Activated CD8-positive, alpha-beta T cell treated with anti-CD3 and anti-CD28 coated beads for 36 hours (primary cell): ENCODE measurements at regions not wholly inside any gene's neighbourhood (a gene's known extent, or its start where the extent isn't known, plus 50 kb on each side); places are given as distances from the start of the nearest gene placed in this dataset.

Experiments
- ATAC-seq: fragments of 200-7000 bp; cut with Tn5 transposase; one replicate; pipeline ENCODE4 v1.10.0; 2021; ENCODE audit warnings: mild to moderate bottlenecking, moderate library complexity
- CTCF ChIA-PET: fragments of 350-600 bp; sonication (Branson Sonifier 250); formaldehyde crosslinking; loops from one replicate; lab custom pipeline; 2021; ENCODE audit warnings: antibody characterized with exemption; lab: Charles Lee
- POLR2A ChIA-PET: fragments of 350-600 bp; sonication (Branson Sonifier 250); formaldehyde crosslinking; loops from one replicate; lab custom pipeline; 2021; ENCODE audit warnings: antibody characterized with exemption; lab: Charles Lee
- DNase-seq: peaks from one replicate; pipeline ENCODE4 v3.0.0-alpha.2; 2020
- H3K27ac Mint-ChIP-seq: one replicate; pipeline ENCODE4 v1.8.0; 2021; ENCODE audit warnings: mild to moderate bottlenecking, mixed read lengths
- H3K27me3 Mint-ChIP-seq: one replicate; pipeline ENCODE4 v1.8.0; 2021; ENCODE audit warnings: mixed read lengths
- H3K36me3 Mint-ChIP-seq: one replicate; pipeline ENCODE4 v1.8.0; 2021; ENCODE audit warnings: low read depth, mixed read lengths
- H3K4me1 Mint-ChIP-seq: one replicate; pipeline ENCODE4 v1.8.0; 2021; ENCODE audit warnings: low read depth, mixed read lengths
- H3K4me3 Mint-ChIP-seq: one replicate; pipeline ENCODE4 v1.8.0; 2021; ENCODE audit warnings: mild to moderate bottlenecking, moderate library complexity, mixed read lengths
- H3K9me3 Mint-ChIP-seq: one replicate; pipeline ENCODE4 v1.8.0; 2021; ENCODE audit warnings: mixed read lengths
- CTCF ChIP-seq: fragments of 200-600 bp; IDR thresholded peaks from one replicate; pipeline ENCODE4 v1.8.0; 2022; ENCODE audit warnings: antibody characterized with exemption, mild to moderate bottlenecking
- intact Hi-C: fragments of 100-400 bp; cut with micrococcal nuclease; formaldehyde crosslinking; loops from one replicate; pipeline ENCODE4 v1.10.0; 2022

- DNase-seq (no peak), ATAC-seq (no peak)
- Mint-ChIP-seq H3K9me3 (no peaks in the 10 kb centered on the region), H3K27ac (no peak overlapping the region), H3K36me3 (no peaks in the 10 kb centered on the region), H3K4me1 (no peaks in the 10 kb centered on the region), H3K27me3 (peaks cover 4% of the 10 kb centered on the region), H3K4me3 (no peak overlapping the region)
- no peak for TF ChIP-seq CTCF
- ChIA-PET CTCF (no interaction called here), POLR2A (no interaction called here)
- intact Hi-C loops, result no loop called here
These were observed 130.4 kb upstream of the NTF3 start for GRCh38 chr12:5301539-5301938.

GRCh38 chr12:5305425-5305824 lies 126.5 kb upstream of the NTF3 start:
- POLR2A ChIA-PET, result no interaction called here

GRCh38 chr12:5305886-5306545 lies 125.9 kb upstream of the NTF3 start:
- DNase-seq (no peak), ATAC-seq (no peak)
- ChIA-PET CTCF (no interaction called here), POLR2A (no interaction called here)
- Mint-ChIP-seq H3K9me3 (no peaks in the 10 kb centered on the region), H3K4me3 (no peak overlapping the region), H3K4me1 (no peaks in the 10 kb centered on the region), H3K27ac (no peak overlapping the region), H3K27me3 (peaks cover 4% of the 10 kb centered on the region), H3K36me3 (no peaks in the 10 kb centered on the region)
- TF ChIP-seq CTCF, result no peak
- intact Hi-C loops, result no loop called here

More at GRCh38 chr12:5305425-5305824, 126.5 kb upstream of the NTF3 start:
- intact Hi-C loops, result no loop called here
- H3K36me3 Mint-ChIP-seq, result no peaks in the 10 kb centered on the region
- ATAC-seq (no peak), DNase-seq (no peak)
- H3K27ac Mint-ChIP-seq, result no peak overlapping the region
- TF ChIP-seq CTCF, result no peak
- H3K4me3 Mint-ChIP-seq, result no peak overlapping the region
- CTCF ChIA-PET, result no interaction called here
- peaks cover 4% of the 10 kb centered on the region for H3K27me3 Mint-ChIP-seq
- H3K4me1 Mint-ChIP-seq, result no peaks in the 10 kb centered on the region
- no peaks in the 10 kb centered on the region for H3K9me3 Mint-ChIP-seq

- no peak for TF ChIP-seq CTCF
- H3K9me3 Mint-ChIP-seq, result no peaks in the 10 kb centered on the region
- no peaks in the 10 kb centered on the region for H3K36me3 Mint-ChIP-seq
- H3K27ac Mint-ChIP-seq, result no peak overlapping the region
- no peak overlapping the region for H3K4me3 Mint-ChIP-seq
- intact Hi-C loops, result no loop called here
- CTCF ChIA-PET, result no interaction called here
- POLR2A ChIA-PET, result no interaction called here
- H3K4me1 Mint-ChIP-seq, result no peaks in the 10 kb centered on the region
- DNase-seq (no peak), ATAC-seq (no peak)
- peaks cover 1% of the 10 kb centered on the region for H3K27me3 Mint-ChIP-seq
These were observed 124.8 kb upstream of the NTF3 start for GRCh38 chr12:5307065-5307464.

GRCh38 chr12:5308216-5308615 lies 123.7 kb upstream of the NTF3 start:
- Mint-ChIP-seq H3K4me3 (no peak overlapping the region), H3K4me1 (no peaks in the 10 kb centered on the region), H3K27ac (no peak overlapping the region), H3K9me3 (no peaks in the 10 kb centered on the region), H3K36me3 (no peaks in the 10 kb centered on the region), H3K27me3 (no peaks in the 10 kb centered on the region)
- DNase-seq (no peak), ATAC-seq (no peak)
- TF ChIP-seq CTCF, result no peak
- intact Hi-C loops, result no loop called here
- ChIA-PET POLR2A (no interaction called here), CTCF (no interaction called here)
